ENCODE measurements at regions not wholly inside any gene's neighbourhood (a gene's known extent, or its start where the extent isn't known, plus 50 kb on each side); places are given as distances from the start of the nearest gene placed in this dataset.

- Histone ChIP-seq H3K27me3 (ENCODE audit: insufficient read depth, poor library complexity, severe bottlenecking) (no peaks in the 10 kb centered on the region), H3K4me3 (replicated peaks; ENCODE audit: insufficient read depth, low read length) (no peak overlapping the region), H3K27ac (replicated peaks) (no peak overlapping the region)
- DNase-seq (ENCODE audit: low read depth in 1 of 2, low spot score in 1 of 2), result no peak
- TF ChIP-seq CTCF (IDR thresholded peaks at IDR 0.05; ENCODE audit: insufficient read depth, low read length) (no peak), SPI1 (IDR thresholded peaks at IDR 0.05; ENCODE audit: borderline replicate concordance, low read depth) (no peak), REST (IDR thresholded peaks at IDR 0.05; ENCODE audit: insufficient replicate concordance, low read depth) (no peak), GABPA (IDR thresholded peaks at IDR 0.05; ENCODE audit: low read depth) (no peak), POLR2AphosphoS5 (IDR thresholded peaks at IDR 0.05; ENCODE audit: low read depth) (no peak)
These were observed 65.1 kb upstream of the NCOR2 start for GRCh38 chr12:124632519-124632984.

- no peak for TF ChIP-seq CTCF (IDR thresholded peaks at IDR 0.05; ENCODE audit: insufficient read depth, low read length)
- no peak for TF ChIP-seq POLR2AphosphoS5 (IDR thresholded peaks at IDR 0.05; ENCODE audit: low read depth)
- no peak for TF ChIP-seq SPI1 (IDR thresholded peaks at IDR 0.05; ENCODE audit: borderline replicate concordance, low read depth)
- no peak for TF ChIP-seq GABPA (IDR thresholded peaks at IDR 0.05; ENCODE audit: low read depth)
- no peak for TF ChIP-seq REST (IDR thresholded peaks at IDR 0.05; ENCODE audit: insufficient replicate concordance, low read depth)
- DNase-seq (ENCODE audit: low read depth in 1 of 2, low spot score in 1 of 2), result no peak
- Histone ChIP-seq H3K27ac (replicated peaks) (no peak overlapping the region), H3K27me3 (ENCODE audit: insufficient read depth, poor library complexity, severe bottlenecking) (no peaks in the 10 kb centered on the region), H3K4me3 (replicated peaks; ENCODE audit: insufficient read depth, low read length) (no peak overlapping the region)
These were observed 64.4 kb upstream of the NCOR2 start for GRCh38 chr12:124631681-124632256.

GRCh38 chr12:124630791-124631313, 63.4 kb upstream of the NCOR2 start:
- Histone ChIP-seq H3K27ac (replicated peaks) (no peak overlapping the region), H3K4me3 (replicated peaks; ENCODE audit: insufficient read depth, low read length) (no peak overlapping the region), H3K27me3 (ENCODE audit: insufficient read depth, poor library complexity, severe bottlenecking) (no peaks in the 10 kb centered on the region)
- TF ChIP-seq REST (IDR thresholded peaks at IDR 0.05; ENCODE audit: insufficient replicate concordance, low read depth) (no peak), POLR2AphosphoS5 (IDR thresholded peaks at IDR 0.05; ENCODE audit: low read depth) (no peak), CTCF (IDR thresholded peaks at IDR 0.05; ENCODE audit: insufficient read depth, low read length) (no peak), GABPA (IDR thresholded peaks at IDR 0.05; ENCODE audit: low read depth) (no peak), SPI1 (IDR thresholded peaks at IDR 0.05; ENCODE audit: borderline replicate concordance, low read depth) (no peak)
- no peak for DNase-seq (ENCODE audit: low read depth in 1 of 2, low spot score in 1 of 2)
